ENCODE measurements at regions not wholly inside any gene's neighbourhood (a gene's known extent, or its start where the extent isn't known, plus 50 kb on each side); places are given as distances from the start of the nearest gene placed in this dataset.

DNA sequence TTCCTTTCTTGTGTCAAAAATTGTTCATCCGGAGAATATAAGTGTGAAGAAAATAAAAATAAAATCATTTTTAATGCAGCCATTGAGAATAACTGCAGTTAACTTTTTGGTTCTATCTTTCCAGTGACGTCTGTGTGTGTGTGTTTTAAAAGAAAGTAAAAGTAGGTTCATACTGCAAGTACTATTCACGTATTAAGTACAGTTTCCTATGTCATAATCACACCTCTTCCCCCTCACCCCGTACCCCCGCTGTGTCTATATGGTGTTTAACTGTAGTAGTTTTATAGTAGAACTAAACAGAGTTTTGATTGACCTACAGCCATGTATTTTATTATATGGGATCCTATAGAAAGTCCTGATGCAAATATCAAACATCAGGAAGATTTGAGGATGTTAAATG is 78.5 kb upstream of the CLCN4 start:
- DNase-seq, result no peak

GRCh38 chrX:10079231-10079630 is 77.5 kb upstream of the CLCN4 start:
- peak in 1 of 56 donors; percentile 6 for DNase-seq

DNA sequence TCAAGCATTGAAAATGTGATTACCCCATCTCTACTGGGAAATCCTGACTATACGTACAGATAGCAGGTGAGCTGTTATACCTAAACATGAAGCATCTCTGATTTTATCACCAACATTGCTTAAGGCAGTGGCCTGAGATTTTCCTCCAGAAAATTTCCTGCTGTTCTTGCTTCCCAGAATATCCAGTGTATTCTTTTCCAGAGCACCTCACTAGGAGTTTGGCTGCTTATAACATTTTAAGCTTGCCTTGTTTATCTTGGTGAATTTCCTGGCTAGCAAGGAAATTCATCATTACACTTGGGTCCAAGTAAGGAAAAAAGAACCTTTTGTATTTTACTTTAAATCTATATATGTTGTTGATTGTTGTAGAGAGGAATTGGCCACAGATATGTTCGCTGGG is 73.0 kb upstream of the CLCN4 start:
- no peak for DNase-seq

DNA sequence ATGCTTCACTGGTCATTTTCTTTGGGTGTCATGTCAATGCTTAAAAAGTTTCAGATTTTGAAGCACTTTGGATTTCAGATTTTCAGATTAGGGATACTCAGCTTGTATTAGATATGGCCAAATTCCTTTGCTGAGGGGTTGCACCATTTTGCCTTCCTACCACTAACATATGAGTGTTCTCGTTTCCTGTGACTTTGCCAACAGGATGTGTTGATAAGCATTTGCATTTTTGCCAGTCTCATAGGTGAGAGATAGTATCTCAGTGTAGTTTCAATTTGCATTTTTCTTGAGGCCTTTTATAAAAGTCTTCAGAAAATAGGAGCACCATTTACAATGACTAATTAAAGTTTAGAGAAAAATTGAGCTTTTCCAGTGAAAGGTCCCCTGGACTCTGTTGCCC is 71.6 kb upstream of the CLCN4 start:
- no peak for DNase-seq

DNA sequence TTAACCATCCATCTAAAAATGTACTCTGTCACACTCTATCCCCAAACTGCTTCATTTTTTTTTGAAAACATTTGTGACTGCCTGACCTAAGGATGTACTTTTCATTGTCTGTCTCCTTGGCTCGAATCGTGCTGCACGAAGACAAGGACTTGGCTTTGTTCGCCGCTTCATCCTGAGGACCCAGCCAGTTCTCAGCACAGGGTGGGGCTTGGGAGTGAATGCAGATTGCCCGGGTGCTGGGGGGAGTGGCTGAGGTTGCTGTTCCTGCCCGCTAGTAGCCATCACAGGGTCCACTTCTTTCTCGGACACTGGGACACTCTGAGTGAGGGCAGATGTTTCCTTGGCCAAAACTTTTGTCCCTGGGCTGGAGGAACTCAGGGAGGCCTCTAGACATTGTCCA is 70.1 kb upstream of the CLCN4 start:
- peak in 3 of 56 donors; percentile 2 to 8 (median 4) for DNase-seq

DNA sequence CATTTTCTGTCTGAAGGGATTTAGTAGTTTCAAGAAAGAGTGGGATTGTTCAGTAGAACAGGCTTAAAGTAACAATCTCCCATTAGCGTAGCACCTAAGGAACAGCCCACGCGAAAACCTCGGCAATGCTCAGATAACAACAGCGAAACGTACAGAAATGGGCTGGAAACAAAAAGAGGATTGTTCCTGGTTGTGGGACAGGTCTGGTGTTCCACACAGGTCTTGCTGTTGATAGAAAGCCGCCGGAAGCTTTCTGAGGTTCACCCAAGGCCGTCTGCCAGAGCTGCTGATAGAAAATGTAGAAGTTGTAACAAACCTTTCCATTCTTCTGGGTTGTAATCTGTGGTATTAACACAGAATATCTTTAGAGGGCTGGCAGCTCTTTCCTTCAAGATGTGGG is 69.4 kb upstream of the CLCN4 start:
- DNase-seq, result no peak

GRCh38 chrX:10089378-10089795 is 67.4 kb upstream of the CLCN4 start:
- no peak for DNase-seq

- DNase-seq, result no peak
Measured at GRCh38 chrX:10090319-10090718, 66.5 kb upstream of the CLCN4 start.

DNA sequence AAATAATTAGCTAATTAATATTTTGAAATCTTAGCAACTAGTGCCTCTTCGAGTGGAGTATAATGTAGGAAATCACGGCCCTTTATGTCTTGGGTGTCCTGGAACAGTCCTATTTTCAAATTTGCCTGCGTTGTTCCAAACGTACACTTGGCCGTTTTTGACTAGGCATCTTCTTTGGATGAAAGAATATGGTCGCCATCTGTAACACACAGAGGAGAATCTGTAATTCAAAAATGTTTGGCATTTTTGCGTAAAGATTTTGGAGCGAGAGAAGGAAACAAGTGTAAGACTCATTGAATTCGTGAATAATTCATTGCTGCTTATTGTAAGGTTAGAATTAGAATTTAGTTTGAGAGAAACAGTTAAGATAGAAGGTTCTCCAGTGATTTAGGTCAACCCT is 61.5 kb upstream of the CLCN4 start:
- DNase-seq, result no peak

GRCh38 chrX:10095698-10096432 is 60.9 kb upstream of the CLCN4 start:
- DNase-seq, result no peak

DNA sequence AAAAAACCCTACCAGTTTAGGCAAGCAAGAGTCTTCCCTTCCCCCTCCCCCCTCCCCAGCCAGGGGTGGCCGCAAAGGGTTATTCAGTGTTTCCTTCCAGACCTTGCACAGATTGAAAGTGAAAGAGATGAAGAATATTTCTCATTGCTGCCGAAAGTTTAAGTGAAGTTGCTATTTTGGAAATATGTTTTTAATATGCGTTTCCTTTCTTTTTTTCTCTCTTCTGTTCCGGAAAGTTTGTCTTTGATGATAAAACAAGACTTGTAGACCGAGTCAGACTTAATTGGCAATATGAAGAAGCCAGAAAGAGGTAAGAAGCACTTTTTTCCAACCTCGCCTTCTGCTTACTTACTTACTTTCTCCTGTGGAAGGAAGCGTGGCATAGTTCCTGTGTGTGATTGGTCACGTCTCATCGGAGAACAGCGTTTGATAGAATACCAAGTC is 58.5 kb upstream of the CLCN4 start:
- no peak for DNase-seq

DNA sequence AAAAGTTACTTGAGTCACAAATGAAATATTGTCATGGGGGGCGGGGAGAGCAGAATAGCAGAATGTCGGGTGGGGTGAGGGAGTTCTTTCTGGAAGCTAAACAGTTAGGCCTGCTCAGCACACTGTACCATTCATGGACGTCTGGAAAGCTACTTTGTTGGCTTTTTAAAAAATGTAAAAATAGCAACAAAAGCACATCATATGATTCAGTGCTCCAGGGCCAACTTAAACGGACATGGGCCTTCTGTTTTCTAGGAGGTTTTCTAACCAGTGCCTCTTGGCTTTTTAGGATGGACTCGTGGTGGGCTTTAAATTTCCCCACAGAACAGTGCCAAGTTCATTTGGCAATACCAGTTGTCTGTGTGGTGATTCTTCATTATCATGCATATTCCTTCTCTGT is 57.4 kb upstream of the CLCN4 start:
- peak in 1 of 56 donors; percentile 49 for DNase-seq

DNA sequence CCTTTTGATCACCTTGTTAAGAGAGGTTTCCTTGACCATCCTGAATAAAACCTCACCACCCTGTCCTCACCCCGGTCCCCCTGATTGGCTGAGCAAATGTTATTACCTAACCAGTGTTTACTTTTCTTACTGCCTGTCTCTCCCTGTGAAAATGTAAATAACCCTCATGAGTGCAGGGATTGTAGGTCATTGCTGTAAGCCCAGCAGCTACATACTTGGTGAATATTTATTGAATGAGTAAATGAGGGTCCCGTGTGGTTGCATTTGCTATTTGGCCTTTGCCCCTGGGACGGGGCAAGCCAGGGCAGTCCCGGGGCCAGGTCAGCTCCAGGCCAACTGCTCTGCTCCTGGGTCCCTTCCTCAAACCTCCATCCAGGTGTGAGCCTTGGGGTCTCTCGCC is 55.5 kb upstream of the CLCN4 start:
- no peak for DNase-seq

- no peak for DNase-seq
Measured at GRCh38 chrX:10102046-10102704, 54.6 kb upstream of the CLCN4 start.

- no peak for DNase-seq
Measured at GRCh38 chrX:10103023-10103422, 53.8 kb upstream of the CLCN4 start.

GRCh38 chrX:10104958-10105658 is 51.7 kb upstream of the CLCN4 start:
- no peak for DNase-seq

DNA sequence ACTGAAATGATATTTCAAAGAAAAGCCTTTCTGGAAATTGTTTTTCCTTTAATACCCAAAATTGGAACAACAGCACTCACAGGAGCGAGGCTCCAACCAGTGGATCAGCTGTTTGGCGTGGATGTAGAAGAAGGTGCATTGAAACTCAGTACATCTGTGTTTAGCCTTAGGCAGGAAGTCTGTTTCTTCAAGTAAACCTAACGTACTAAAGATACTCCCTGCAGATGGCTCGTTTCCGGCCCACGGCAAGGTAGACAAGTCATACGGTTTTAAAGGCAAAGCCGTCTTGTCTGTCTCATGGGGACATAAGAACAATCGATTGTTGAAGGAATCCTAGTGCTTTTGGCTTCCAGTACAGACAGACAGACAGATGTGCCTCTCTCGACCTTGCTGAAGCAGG is 50.0 kb upstream of the CLCN4 start:
- DNase-seq, result no peak
